GM18505 (cell line): ENCODE measurements at regions not wholly inside any gene's neighbourhood (a gene's known extent, or its start where the extent isn't known, plus 50 kb on each side); places are given as distances from the start of the nearest gene placed in this dataset.
"Not testable (repeated sequence)": the region's sequence is repeated elsewhere in the genome, so short reads cannot be mapped to it uniquely, and the experiment has no call there.

Experiments used
- ATAC-seq: cut with Tn5 transposase; IDR thresholded peaks from one replicate; pipeline ENCODE4 v1.9.1; 2021; ENCODE audit not compliant: unreplicated experiment
- POLR2A ChIP-seq: IDR thresholded peaks from 4 replicates; pipeline ENCODE4 v1.6.1; 2011; ENCODE audit warnings: borderline replicate concordance; ENCODE audit not compliant: insufficient read depth, insufficient read length; ENCODE audit errors: extremely low read depth

GRCh38 chr4:95898226-95898625, 58.3 kb downstream of the PDHA2 start:
- TF ChIP-seq POLR2A: no peak
- no peak for ATAC-seq

DNA sequence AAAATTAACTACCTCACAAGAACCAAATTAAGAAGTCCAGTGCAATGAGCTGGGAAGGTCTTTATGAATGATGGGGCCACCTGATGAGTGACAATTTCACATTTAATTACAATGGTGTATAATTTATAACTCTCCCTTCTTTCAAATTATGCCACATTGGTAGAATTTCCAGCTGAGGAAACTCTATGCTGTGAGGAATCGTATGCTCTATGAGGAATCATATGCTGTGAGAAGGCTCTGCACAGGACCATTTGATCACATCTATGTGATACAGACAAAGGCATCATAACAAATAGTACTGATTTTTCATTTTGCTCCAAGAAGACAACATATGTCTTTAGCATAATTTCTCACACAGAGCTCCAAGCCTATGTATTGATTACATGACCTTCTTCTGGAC, 69.3 kb downstream of the PDHA2 start:
- ATAC-seq: no peak
- TF ChIP-seq POLR2A: no peak

DNA sequence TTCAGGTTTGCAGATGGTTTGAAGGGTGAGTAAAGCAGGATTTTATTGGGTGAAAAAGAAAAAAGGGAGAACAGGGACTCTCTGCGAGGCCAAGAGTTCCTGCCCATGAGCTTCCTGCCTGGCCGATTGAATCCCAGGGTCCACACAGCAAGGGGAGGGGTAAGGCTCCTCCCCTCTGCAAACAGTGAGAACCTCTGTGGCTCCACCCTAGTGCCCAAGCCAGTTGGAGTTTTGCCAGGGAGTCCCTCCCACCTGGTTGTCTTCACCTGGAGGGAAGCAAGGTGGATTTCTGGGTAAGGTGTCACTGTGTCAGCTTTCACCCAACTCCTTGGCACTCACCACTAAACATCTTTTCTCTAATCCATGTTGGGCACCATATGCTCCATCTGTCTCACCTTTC, 70.9 kb downstream of the PDHA2 start:
- no peak for ATAC-seq
- TF ChIP-seq POLR2A: no peak

GRCh38 chr4:95921470-95921869, 81.6 kb downstream of the PDHA2 start:
- ATAC-seq: no peak
- no peak for TF ChIP-seq POLR2A

DNA sequence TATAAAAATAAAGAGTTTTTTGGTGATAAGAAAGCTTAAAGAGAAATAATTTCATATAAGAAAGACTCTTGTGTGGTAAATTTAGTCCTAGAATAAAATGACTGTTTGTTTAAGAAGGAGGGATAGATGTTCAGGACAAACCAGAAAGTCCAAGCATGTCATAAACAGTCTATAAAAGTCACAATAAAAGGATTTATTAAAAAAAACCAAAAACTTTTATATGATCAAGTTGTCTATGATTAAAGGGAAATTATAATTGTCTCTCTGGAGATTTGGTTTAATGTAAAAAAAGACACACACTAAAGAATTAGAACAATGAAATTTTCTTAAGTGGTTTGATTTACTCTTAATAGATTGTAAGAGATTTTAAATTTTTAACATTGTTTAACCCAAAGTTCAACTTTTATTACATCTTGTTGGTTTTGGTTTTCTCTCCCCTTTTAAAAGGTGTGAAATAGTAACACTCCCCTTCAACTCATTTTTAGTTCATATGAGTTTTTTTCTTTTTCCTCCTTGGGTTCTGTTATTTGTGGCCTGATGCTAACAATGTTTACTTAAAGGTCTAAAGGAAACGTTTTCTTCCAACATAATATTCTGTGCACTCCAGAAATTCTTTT, 89.7 kb downstream of the PDHA2 start:
- no peak for ATAC-seq
- TF ChIP-seq POLR2A: no peak

DNA sequence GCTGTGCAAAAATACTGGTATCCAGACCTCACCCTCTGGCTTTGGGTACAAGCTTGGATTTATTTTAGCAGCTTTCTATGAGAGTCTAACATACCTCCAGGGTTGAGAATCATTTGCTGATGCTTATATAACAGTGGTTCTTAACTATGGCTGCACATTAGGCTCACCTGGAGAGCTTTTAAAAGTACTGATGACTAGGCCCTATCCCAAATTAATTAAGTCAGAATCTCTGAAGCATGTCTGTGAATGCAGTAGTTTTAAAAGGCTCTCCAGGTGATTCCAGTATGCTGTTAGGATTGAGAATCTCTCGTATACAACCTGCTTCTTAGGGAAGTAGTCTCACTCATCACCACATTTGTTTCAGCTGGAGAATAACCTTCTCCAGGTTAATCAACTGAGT, 99.2 kb downstream of the PDHA2 start:
- ATAC-seq: no peak
- TF ChIP-seq POLR2A: no peak

DNA sequence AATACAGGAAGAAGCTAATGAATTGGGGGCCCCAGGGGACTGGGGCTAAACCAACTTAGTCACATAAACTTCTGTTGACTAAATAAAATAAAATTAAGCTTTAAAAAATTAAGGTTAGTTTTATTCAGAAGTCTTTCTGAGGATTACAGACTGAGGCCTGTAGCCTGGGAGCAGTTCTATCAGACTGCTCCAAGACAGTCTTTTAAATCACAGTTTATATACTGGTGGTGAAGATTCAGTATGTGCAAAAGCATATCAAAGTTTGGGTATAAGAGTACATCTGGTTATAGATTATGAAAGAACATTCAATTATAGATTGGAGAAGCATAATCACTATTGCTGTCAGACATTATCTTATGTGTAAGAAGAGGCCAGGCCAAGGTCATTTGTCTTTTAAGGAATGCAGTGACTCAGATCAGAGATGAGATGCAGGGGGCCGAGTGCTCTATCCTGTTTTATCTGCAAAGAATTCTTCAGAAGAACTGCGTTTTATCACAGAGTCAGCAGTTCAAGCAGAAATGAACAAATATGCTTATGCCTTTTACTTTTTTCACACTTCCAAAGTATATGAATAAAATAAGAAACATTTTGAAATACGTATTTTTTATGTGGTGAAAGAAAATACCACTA, 109.4 kb downstream of the PDHA2 start:
- no peak for TF ChIP-seq POLR2A
- ATAC-seq: no peak

DNA sequence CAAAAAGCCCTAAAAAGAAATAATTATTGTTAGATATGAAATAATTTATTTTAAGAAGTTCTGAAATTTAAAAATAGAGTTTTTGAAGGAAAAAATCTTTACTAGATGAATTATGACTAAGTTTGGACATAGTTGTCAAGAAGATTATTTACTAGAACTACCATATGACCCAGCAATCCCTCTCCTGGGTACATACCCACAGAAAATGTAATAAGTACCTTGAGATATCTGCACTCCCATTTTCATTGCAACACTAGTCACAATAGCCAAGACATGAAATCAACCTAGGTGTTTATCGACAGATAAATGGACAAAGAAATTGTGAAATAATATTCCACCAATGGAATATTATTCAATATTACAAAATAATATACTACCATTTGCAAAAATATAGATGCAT, 109.9 kb downstream of the PDHA2 start:
- ATAC-seq: no peak
- no peak for TF ChIP-seq POLR2A

DNA sequence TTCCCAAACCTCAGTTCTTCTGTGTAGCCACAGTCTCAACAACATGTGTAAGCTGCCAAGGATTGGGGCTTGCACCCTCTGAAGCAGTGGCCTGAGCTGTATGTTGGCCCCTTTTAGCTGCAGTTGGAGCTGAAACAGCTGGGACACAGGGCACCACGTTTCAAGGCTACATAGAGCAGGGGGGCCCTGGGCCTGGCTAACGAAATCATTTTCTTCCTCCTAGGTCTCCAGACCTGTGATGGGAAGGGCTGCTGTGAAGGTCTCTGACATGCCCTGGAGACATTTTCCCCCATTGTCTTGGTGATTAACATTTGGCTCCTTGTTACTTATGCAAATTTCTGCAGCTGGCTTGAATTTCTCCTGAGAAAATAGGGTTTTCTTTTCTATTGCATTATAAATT, 112.6 kb downstream of the PDHA2 start:
- not testable (repeated sequence) for ATAC-seq

GRCh38 chr4:95956094-95956493, 116.2 kb downstream of the PDHA2 start:
- ATAC-seq: no peak
- no peak for TF ChIP-seq POLR2A

DNA sequence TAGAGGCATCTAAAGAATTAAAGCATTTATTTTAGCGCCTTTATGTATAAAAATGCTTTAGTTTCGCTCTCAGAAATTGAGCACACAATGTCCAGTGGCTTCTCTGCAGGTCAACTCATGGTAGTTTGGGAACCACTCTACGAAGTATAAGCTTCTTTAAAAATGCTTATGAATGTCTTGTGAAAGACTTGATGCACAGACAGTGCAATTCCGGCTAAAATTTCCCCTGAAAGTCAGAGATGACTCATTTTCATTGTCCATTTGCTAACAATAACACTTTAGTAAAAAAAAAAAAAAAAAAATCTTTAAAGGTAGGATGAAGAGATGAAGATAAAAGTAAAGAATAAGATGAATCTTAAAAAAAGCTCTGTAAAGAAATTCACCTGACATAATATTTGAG, 117.2 kb downstream of the PDHA2 start:
- no peak for TF ChIP-seq POLR2A
- no peak for ATAC-seq

GRCh38 chr4:95957759-95958158, 117.9 kb downstream of the PDHA2 start:
- TF ChIP-seq POLR2A: no peak
- no peak for ATAC-seq

DNA sequence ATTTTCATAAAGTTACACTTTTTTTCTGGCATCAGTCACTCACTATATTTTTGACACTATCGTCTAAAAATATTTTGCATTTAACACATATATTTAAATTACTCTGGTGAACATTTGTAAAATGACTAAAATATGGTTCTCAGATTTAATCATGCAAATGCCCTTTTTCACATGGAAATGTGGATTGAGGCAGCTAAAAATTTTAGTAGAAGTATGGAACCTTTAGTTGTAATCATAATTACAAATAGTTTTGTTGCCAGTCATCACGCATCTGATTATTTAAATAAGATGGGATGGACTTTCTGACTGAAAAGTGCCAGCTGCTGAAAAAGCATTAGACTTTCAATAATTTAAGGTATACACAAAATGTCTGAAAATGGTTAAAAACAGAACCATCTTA, 119.3 kb downstream of the PDHA2 start:
- TF ChIP-seq POLR2A: no peak

DNA sequence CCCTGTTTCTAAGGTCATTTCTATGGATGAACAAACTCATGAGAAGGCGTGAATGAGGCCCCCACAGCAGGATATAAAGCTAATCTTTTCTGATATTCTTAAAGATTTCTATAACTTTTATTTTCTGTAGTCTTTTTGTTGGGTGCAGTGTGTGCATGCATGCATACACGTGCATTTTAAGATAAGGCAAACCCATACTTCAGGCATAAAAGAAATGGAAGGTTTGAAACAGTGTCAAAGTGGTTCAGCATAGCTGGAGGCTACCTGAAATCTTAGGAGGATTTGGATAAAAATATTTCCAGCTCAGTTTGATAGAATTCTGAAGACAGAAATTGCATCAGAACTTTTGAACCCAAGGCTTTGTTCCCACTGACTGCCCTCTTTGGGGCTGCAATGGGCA, 119.7 kb downstream of the PDHA2 start:
- ATAC-seq: no peak
- TF ChIP-seq POLR2A: no peak

More for the DNA sequence above, 119.3 kb downstream of the PDHA2 start:
- ATAC-seq: no peak

- ATAC-seq: no peak
- TF ChIP-seq POLR2A: no peak
Measured at GRCh38 chr4:95963456-95963855, 123.6 kb downstream of the PDHA2 start.
